HG03039 (cell line): ENCODE measurements at regions not wholly inside any gene's neighbourhood (a gene's known extent, or its start where the extent isn't known, plus 50 kb on each side); places are given as distances from the start of the nearest gene placed in this dataset.
"Not testable (repeated sequence)": the region's sequence is repeated elsewhere in the genome, so short reads cannot be mapped to it uniquely, and the experiment has no call there.

Experiments used
- ATAC-seq: cut with Tn5 transposase; IDR thresholded peaks from one replicate; pipeline ENCODE4 v1.9.1; 2021; ENCODE audit warnings: mild to moderate bottlenecking, moderate library complexity; ENCODE audit not compliant: unreplicated experiment

DNA sequence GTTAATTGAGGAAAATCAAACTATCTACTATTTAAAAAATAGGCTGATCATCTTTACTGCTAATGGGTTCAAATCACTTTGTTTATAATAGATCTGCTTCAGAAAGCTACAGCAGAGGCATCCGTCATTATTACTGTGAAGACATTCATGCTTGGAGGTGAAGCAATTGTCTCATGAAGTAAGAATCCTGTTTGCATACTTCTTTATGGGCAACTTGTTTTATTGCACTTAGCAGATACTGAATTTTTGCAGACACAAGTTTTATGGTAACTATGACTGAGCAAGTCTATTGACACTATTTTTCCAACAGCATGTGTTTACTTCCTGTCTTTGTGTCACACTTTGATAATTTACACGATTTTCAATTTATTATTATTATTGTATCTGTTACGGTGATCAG is 573.9 kb downstream of the RFPL4B start:
- no peak for ATAC-seq

DNA sequence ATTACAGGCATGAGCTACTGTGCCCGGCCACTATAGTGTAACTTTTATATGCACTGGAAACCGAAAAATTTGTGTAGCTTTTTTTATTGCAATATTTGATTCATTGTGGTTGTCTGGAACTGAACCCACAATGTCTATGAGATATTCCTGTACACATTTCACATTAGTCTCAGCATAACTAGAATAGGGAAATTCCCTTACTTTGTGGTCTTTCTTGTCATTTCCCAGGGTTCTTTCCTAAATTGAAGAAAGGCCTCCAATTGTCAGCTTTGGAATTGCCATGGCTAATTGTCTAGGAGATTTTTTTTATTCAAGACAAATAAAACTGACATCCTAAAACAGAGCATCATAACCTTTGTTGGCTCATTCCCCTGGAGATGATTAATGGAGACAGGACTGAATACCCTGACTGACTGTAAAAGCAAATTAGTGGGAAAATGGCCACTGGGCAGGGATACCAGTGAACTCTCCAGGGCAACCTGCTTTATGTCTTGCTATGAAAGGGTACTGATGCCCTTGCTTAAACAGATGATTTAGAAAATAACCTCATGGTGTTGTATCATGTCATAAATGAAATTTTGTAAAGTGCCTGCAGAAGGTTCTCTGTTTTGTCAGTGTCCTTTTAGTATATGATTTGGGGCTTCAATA is 576.9 kb downstream of the RFPL4B start:
- no peak for ATAC-seq

DNA sequence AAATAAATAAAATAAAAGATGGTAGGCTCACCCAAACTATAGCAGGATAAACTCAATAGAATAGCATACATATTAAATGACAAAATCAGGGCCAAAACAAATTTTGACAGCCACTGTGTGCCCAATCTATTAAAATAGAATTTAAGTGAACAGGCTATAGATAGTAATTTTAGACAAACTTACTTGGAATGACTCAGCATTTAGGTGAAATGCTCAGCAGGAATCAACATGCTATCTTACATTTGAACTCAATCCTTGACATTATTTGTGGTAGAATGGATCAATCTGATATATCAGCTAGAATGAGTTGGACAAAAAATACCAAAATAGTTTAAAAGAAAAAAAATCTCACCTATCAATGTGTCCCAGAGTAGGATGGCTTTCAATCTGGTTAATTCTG is 578.6 kb downstream of the RFPL4B start:
- no peak for ATAC-seq

DNA sequence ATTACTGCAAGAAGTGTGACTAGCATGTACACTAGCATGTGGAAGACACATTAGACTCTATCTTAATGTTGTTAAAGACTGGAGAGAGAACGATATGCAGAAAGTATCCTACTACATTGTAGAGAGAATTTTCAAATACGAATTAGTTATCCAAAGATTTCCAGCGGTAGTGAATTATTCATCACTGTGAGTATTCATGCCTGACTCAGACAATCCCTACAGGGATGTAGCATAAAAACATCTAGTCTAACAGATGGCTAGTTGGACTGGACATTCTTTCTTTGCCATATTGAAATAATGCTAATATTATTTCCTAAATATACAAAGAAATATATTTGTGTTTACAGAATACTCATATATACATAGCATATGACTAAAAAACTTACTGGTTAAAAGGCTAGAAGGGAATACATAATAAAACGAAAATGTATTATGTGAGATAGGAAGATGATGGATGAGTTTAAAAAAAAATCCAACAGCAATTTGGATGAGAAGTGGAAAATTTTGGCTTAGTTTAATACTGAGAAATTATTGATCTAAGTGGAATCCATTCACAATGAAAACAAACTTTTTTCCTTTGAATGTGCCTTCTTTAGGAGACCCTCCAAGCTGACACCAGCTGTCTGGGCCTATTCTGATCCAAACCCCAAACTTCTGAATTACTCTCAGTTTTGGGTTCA is 580.7 kb downstream of the RFPL4B start:
- no peak for ATAC-seq

DNA sequence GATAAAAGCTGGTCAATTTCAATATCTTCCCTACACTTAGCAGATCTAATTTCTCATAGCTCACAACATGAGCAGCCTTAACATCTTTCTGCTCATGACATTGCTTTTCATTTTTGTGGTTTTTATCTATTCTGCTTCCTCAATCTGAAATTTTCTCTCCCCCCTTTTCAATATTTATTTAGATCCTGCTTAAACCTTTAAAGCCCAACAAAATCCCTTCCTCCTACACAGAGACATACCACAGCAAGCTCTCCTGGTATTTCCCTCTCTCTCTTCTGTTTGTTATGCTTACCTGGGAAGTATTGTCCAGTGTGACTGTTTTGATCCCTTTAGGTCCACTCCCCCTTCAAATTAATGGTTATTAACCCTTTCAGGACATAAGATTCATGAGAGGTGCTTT is 582.5 kb downstream of the RFPL4B start:
- ATAC-seq: no peak

DNA sequence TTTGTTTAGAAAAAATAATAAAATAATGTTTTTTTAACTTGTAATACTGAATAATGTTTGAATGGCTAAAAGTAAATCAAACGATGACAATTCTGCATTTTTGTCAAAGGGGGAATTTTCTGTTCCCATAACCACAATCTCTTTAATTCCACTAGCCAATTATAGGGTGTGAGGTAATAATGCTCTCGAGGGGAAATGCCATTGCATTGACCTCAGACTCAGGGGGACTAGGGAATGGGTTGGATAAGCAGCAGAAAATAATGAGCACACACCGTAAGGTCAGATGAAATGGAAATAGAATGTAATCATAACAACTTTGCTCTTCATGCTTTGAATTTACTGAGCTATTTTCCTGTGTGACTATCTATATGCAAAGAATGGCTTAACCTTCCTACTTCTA is 584.7 kb downstream of the RFPL4B start:
- no peak for ATAC-seq

DNA sequence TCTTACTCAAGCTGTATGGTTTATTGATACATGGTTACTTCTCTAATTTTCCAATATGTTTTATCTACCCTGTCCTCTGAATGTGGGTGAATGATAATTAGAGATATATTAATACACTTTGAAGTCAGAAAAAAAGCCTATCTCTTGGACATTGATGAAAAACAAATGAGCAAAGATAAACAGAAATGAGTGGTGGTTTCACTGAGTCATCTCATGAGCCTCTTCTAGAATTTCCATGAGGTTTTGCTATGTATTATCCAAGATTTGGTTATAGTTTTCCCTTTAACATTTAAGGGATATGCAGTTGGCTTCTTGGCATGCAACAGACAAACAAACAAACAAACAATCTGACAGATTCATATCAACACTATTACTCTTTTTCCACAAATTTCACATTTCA is 586.8 kb downstream of the RFPL4B start:
- ATAC-seq: no peak

DNA sequence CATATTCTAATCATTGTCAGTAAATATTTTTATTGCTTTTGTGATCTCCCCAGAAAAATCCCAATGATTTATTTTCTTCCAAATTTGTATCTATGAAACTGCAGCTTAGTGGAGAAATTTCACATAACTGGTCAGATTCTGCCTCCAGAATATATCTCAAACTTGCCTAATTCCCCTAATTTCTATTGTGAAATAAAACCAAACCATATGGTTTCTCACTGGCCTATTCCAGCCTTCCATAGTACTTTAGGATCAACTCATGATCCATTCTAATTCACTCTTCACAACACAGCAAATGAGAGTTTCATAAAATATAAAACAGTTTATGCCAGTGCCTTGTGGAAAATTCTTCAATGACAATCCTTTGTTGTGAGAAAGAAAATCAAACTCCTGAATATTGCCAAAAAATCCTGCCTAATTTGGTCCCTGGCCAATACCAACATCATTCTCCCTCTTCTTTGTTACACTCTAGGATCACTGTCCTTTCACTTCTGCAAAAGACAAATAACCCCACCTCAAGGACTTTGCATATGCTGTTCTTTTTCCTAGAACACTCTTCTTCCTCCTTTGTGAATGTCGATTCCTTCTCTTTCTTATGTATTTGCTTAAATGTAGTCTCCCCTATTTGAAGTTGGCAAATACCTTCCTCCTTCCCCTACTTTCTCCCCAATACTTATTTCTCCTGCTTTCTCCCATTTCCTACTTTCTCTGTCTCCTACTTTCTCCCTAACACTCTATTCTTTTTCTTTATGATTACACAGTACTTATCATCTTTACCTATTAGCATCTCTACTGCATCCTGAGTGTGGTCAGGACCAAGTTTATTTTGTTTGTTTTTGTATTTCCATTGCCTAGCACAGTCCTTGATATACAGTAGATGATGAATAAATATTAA is 587.5 kb downstream of the RFPL4B start:
- no peak for ATAC-seq

DNA sequence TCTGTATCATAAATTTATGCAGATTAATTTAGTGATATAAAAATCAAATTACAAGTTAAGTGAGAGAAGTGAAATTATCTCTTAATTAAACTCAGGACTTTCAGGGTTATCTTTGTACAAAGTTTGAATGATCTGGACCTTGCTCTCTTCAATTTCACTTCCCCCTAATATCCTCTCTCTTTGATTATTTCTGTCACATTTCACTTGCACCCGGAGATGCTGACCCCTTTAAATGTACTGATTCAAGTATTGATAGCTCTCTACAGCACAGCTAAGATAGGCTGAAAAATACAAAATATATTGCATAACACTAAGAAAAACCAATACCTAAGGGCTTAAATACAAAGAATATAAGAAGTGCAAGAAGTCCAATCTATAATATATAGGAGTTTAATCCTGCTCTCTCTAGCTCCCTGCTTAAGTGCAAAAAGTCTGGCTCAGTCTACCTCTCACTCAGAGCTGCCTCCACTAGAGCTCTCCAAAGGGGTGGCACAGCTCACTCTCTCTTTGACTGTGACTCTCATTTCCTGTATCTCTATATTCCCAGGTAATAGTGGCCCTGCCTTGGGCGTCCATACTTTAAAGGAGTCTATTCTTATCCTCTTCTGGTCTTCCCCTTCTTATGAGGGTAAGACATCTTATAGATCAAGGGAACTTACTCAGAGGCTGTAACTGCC is 588.4 kb downstream of the RFPL4B start:
- no peak for ATAC-seq

DNA sequence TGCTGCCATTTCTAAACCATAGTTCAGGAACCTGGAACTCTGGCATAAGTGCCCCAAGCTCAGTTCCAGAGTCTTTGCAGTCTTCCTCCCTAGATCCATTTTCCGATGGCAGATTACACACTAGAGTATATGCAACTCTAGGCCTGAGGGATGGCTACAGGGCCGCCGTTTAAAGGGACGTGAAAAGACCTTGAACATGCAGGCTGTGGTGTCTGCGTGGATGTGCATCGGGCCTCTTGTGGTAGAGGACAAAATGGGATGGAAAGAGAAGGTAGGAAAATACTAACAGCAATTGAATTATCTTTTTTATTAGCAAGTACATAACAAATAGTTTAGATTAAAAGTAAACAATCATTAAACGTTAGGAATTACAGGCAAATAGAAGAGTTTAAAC is 588.9 kb downstream of the RFPL4B start:
- ATAC-seq: no peak

DNA sequence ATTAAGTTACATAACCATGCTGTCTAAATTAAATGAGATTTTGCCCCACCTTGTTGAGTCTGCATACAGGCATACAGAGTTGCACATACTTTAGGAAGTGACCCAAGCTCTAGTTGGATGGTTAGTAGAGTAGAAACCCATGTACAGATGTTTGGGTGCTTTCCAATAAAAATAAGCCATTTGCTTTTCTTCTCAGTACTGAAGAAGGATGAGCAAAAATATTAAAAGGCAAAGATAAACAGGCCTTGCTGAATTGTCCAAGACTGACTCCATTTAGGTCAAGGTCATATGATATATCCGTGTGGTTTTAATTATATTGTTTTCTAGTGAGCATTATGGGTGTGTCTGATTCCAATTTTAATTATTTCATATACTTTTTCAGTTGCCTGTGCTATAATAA is 589.4 kb downstream of the RFPL4B start:
- no peak for ATAC-seq

DNA sequence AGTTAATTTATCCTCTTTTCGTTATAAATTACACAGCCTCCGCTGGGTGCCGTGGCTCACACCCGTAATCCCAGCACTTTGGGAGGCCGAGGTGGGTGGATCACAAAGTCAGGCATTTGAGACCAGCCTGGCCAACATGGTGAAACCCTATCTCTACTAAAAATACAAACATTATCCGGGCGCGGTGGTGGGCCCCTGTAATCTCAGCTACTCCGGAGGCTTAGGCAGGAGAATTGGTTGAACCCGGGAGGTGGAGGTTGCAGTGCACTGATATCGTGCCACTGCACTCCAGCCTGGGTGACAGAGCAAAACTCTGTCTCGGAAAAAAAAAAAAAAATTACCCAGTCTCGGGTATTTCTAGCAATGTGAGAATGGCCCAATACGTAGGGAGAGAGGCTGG is 590.6 kb downstream of the RFPL4B start:
- ATAC-seq: not testable (repeated sequence)

DNA sequence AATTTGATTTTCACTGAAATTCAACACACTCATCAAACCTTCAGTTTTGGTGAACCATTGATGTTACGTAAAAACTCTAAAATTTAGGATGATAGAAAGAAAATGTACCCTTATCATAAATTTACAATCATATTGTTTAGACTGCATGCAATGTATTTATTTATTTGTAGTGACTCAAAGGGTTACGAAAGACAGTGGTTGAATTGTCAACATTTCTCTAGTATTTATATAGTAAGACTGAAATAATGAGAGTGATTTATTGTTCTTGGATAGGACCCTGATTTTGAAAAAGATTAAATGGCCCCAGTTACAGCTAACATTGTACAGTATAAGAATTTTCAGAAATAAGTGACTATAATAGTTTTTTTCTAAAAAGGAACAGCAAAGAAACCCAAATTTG is 591.5 kb downstream of the RFPL4B start:
- ATAC-seq: no peak

DNA sequence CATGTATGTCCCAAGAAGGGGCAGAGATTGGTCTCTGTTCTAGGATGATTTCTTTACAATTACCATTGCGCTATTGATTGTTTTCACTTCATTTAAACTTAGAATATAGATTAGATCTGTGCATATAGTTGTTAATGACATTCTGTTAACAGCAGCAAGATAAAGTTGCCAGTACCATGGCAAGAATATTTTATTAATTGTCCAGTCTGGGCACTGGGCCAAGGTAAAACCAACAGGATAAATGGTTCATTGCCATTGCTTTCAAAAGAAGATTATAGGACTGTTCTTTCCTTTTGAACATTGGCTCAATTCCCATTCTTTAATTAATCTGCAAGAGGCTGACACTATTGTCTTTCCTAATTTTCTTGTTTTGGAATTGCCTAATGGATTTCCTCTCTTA is 592.4 kb downstream of the RFPL4B start:
- ATAC-seq: no peak

DNA sequence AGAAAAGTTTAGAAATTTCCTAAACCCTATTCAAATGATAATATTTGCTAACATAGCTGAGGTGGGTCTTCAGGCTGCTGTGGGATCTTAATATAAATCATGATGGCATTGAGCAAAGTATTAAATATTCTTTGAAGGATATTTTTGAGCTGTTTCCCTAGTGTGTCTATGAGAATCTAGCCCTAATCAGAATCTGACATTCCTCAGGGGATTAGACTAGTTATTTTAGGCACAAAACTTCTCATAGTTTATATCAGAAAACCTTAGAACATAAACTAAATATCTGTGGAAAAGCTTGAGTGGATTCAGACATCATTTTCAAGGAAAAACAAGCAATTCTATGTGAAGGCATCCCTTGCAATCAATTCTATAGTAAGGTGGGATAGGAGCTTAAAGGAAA is 594.5 kb downstream of the RFPL4B start:
- no peak for ATAC-seq

DNA sequence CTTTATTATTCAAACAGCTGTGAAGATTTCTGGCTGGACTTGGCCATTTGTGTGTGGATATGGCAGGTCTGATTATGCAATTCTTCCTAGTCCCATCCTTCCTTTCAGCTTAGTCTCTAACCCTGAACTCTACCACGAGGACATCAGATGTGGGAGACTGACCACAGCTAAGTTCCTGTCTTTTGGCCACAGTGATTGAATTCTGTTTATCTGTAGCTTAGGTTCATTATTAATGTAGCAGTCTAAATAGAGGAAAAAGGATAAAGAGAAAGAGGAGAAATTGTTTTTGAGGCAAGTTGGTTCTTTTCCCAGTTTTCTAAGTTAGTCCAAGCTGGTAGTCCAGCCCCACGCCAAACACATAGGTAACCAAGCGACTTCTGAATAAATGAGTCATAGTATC is 598.9 kb downstream of the RFPL4B start:
- ATAC-seq: no peak

DNA sequence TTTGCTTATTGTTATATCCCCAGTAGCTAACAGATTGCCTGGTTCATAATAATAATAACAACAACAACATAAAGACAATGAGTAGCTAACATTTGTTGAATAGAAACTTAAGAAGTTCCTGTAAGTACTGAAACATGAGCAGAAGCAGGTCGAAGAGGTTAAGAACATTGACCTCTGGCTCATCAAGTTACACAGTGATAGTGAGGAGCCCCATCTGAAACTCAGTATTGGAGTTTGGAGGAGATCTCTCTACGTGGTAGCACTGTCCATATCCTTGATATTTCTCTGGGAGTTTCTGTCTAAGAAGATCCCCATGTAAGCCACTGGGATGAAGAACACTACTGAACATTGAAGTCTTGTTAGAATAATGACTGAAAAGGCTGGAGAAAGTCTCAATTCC is 600.4 kb downstream of the RFPL4B start:
- ATAC-seq: no peak

DNA sequence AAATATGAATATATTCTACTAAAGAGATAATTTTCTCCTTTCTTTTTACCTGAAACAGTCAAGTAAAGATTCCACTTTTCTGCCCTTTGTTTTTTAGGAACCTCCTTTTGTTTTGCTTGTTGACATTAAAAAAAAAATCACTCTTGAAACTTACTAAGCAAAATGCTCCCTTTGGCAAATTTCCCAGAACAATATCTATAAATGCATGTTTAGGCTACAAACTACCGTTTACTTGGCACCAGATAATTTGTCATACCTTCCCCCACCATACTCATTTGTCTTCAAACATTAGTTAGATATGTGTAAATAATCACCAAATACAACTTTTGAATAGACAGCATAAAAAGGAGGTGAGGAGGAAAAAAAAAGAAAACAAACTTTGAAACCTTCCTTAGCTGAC is 604.7 kb downstream of the RFPL4B start:
- no peak for ATAC-seq

DNA sequence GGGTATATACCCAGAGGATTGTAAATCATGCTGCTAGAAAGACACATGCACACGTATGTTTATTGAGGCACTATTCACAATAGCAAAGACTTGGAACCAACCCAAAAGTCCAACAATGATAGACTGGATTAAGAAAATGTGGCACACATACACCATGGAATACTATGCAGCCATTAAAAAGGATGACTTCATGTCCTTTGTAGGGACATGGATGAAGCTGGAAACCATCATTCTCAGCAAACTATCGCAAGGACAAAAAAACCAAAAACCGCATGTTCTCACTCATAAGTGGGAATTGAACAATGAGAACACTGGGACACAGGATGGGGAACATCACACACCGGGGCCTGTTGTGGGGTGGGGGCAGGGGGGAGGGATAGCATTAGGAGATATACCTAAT is 608.6 kb downstream of the RFPL4B start:
- ATAC-seq: not testable (repeated sequence)

DNA sequence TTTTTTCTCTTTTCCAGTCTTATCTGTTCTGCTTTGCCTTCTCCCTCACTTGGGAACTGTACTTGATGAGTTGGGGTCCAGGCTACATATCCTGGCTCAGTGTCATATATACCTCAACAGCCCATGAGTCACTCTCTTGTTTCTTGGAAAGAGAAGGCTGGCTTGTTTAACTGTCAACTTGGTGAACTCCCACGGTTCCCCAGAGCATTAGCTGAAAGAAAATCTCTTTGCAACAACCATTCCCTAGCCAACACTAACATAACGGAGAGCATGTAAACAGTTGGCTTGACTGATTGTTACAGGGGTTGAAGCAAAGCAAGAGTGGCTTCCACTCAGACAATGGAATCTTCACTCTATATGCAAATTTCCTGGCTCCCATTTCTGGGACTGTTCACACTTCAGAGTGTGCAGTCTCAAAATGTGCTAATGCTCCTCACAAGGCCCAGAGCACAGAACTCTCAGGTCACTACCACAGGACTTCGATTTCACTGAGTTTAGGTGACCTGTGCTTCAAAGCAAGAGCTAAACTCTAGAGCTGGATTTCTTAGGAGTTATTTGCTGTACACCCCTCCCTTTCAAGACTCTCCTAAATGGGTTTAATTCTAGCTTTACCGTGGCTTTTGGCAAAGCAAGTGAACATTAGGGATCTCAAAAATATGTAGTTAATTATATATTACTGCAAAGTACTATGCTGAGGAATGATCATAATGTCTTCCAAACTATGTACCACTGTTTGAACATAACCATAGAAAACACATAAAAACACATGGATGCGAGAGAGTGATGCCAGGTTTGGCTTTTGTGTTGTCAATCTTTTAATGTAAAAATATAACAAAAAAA is 609.8 kb downstream of the RFPL4B start:
- ATAC-seq: no peak

DNA sequence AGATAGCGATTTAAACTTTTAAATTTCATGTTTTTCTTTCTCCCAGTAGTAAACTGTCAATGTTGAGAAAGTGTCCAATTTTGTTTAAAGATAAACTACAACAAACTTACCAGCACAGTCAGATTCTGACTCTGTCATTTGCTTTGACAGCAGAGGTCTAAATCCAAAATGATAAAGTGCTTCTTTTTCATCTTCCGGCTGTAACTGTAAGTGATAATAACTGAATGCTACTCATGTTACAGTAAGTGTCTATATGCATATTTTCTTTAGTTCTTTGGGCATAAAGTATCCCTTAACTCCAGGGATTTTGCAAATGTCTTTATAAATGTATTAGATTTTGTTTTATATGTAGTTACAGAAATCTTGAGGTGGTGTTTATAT is 610.4 kb downstream of the RFPL4B start:
- ATAC-seq: no peak
